GM12864 (cell line): ENCODE measurements at regions not wholly inside any gene's neighbourhood (a gene's known extent, or its start where the extent isn't known, plus 50 kb on each side); places are given as distances from the start of the nearest gene placed in this dataset.
"Not testable (repeated sequence)": the region's sequence is repeated elsewhere in the genome, so short reads cannot be mapped to it uniquely, and the experiment has no call there.

Experiments used
- DNase-seq: peaks from one replicate; pipeline ENCODE4 v3.0.0-alpha.2; 2011; ENCODE audit warnings: low read depth
- H3K4me3 ChIP-seq: 2 replicates; pipeline ENCODE4 v1.5.1; 2011; ENCODE audit warnings: mild to moderate bottlenecking, low read depth, low read length, control low read depth
- TF ChIP-seq, protein P1 (sequence below): IDR thresholded peaks from 2 replicates; pipeline ENCODE4 v1.5.1; 2011; ENCODE audit warnings: low read depth, mild to moderate bottlenecking, moderate library complexity, low read length, control low read depth, inconsistent platforms; ENCODE audit errors: missing control alignments

DNA sequence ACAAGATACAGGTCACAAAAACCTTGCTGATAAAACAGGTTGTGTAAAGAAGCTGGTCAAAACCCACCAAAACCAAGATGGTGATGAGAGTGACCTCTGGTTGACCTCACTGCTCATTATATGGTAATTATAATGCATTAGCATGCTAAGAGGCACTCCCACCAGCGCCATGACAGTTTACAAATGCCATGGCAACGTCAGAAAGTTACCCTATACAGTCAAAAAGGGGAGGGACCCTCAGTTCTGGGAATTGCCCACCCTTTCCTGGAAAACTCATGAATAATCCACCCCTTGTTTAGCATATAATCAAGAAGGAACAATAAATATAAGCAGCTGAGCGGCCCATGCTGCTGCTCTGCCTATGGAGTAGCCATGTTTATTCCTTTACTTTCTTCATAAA, 434.1 kb downstream of the ZNF536 start:
- DNase-seq, result no peak
- TF ChIP-seq, protein P1, sequence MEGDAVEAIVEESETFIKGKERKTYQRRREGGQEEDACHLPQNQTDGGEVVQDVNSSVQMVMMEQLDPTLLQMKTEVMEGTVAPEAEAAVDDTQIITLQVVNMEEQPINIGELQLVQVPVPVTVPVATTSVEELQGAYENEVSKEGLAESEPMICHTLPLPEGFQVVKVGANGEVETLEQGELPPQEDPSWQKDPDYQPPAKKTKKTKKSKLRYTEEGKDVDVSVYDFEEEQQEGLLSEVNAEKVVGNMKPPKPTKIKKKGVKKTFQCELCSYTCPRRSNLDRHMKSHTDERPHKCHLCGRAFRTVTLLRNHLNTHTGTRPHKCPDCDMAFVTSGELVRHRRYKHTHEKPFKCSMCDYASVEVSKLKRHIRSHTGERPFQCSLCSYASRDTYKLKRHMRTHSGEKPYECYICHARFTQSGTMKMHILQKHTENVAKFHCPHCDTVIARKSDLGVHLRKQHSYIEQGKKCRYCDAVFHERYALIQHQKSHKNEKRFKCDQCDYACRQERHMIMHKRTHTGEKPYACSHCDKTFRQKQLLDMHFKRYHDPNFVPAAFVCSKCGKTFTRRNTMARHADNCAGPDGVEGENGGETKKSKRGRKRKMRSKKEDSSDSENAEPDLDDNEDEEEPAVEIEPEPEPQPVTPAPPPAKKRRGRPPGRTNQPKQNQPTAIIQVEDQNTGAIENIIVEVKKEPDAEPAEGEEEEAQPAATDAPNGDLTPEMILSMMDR, result no peak
- H3K4me3 ChIP-seq, result no peak overlapping the region

DNA sequence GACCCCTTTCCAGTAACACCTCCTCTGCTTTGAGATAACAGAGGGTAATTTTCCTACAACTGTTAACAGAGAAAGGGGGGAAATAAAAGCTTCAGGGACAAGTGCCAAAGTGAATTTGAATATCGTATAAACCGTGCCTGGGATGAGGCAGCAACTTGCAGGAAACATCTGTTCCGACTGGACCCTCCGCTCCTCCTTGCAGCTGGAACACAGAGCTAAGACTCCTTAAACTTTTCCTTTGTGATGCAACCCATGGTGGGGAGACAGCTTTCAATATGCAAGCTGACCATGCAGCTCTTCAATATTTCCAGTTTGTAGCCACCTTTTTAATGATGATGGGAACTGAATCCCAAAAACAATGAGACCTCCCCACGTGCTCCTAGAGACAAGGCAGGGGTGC, 432.6 kb downstream of the ZNF536 start:
- DNase-seq, result no peak
- H3K4me3 ChIP-seq, result no peak overlapping the region
- TF ChIP-seq, protein P1, result no peak

DNA sequence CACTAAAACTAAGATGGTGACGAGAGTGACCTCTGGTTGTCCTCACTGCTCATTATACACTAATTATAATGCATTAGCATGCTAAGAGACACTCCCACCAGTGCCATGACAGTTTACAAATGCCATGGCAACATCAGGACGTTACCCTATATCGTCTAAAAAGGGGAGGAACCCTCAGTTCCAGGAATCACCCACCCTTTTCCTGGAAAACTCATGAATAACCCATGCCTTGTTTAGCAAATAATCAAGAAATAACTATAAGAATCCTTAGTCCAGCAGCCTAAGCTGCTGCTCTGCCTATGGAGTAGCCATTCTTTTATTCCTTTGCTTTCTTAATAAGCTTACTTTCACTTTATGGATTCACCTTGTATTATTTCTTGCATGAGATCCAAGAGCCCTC, 432.1 kb downstream of the ZNF536 start:
- DNase-seq, H3K4me3 ChIP-seq: not testable (repeated sequence)

DNA sequence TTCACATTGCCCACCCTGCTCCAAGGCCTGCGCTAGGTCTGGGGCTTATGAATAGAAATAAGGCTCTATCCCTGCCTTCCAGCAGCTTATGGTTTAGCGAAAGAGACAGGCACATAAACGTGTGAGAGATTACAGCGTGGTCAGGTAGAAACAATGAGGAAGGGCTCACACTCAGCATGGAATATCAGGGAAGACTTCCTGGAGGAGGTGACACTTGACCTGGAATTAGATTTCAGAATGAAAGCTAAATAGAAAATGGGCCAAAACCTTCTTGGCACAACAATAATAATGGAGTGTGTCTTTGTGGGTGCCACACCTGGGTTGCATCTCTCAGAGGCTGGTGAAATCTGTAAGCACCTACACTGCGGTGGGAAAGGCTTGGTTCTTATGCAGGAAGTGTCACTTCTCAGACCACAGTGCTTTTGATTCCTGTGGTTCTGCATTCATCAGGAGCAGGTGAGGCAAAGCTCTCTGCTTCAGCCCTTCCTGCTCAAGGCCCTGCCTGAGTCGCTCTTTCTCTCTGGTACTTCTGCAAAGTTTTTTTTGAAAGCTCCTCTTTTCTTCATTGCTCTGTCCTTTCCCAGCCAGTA, 430.3 kb downstream of the ZNF536 start:
- TF ChIP-seq, protein P1, result no peak
- DNase-seq, result no peak
- no peak overlapping the region for H3K4me3 ChIP-seq

DNA sequence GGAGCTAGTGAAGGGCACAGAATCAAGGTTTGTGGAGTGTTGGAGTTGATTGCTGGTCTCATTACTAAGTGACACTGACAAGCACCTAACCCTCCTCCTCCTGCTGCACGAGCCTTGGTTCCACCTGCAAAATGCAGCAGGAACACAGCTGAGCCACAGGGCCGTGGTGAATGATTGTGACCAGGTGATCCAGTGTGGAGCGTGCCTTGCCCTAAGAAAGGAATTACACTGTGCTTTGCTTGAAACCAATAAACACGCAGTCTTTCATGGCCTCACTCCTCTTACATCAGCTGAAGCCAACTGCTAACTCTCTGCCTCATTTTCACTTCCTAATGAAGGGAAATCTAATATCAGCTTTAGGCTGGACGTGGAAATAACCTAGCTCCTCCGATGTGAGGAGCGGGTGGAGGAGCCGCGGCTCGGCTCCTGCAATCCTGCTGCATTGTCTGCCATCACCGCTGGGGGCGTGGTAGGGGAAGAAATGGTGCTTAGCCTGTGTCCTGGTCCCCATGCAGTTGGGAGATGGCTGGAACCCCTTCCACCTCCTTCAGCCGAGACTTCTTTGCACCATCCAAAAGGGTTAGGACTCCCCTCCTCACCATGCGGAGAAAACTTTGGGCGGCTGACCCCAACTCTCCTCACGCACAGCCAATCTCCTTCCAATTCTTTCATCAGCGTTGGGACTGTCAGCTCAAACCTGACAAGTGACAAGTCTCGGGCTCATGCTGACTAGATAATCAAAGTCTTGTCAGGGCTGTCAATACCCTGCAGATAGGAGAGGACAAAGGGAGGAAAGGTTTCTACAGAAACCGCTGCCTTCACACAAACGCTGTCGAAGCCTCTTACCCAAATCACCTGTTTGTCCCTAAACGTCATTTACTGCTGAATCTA, 427.9 kb downstream of the ZNF536 start:
- no peak overlapping the region for H3K4me3 ChIP-seq
- DNase-seq, result no peak
- TF ChIP-seq, protein P1, result peak; percentile 62

DNA sequence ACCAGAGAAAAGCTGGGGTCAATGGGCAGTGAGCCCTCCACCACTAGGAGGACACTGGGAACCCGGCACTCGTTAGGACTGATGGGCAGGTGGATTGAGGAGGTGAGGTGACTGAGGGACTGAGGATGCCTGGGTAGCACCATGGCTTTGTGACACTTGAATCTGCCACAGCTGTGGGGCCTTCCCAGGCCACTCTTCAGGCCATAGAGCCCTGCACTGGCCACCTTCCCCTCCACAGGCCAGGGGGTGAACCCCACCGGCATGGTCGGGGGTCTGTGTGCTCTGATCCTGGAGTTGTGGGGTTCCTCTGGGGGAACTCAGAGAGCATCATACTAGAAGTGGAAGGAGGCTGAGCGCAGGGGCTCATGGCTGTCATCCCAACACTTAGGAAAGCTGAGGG, 423.5 kb downstream of the ZNF536 start:
- TF ChIP-seq, protein P1, result no peak
- no peak for DNase-seq
- H3K4me3 ChIP-seq, result no peak overlapping the region

DNA sequence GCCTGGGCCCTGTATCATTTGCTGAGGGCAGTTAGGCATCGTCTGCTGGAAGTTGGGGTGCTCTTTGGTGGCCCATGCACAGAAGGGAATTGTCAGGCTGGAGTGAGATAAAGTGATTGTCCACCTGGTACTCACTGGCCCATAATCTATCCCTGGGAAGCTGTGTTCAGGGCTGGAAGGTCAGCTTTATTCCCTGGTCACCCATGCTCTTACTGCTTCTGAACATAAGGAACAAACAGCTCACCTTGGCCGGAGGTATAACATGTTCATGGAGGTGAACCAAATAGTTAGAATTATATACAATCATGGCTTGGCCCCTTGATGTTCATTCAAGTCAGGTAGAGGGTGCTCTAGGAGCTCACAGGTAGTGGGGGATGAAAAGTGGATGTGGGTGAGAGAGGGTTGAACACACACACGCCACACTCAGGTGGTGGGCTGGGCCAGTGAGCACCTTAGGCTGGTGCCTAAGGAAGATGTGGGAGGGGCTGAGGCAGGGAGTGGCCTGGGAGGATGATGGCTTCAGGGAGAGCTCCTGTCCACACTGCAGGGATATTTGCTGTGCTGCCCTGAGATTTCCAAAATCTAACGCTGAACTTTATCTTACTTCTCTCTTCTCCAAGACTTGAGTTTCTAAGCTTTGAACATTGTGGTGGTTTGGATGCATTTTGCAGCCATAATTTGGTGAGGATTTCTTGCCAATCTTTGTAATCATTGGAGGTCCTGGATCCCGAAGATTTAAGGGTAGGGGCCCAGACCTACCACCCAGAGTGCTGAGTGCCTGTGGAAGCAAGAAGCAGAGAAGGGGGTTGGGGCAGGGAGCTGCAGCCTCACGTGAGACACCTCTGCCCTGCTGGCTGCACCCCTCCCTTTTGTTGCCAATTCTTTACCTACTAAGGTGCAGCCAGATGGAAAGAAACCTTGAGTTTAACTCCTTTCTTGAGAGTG, 420.6 kb downstream of the ZNF536 start:
- H3K4me3 ChIP-seq, result no peak overlapping the region

More for the DNA sequence above, 420.6 kb downstream of the ZNF536 start:
- DNase-seq, result no peak
- TF ChIP-seq, protein P1, result no peak
